ENCODE measurements at regions not wholly inside any gene's neighbourhood (a gene's known extent, or its start where the extent isn't known, plus 50 kb on each side); places are given as distances from the start of the nearest gene placed in this dataset.

DNA sequence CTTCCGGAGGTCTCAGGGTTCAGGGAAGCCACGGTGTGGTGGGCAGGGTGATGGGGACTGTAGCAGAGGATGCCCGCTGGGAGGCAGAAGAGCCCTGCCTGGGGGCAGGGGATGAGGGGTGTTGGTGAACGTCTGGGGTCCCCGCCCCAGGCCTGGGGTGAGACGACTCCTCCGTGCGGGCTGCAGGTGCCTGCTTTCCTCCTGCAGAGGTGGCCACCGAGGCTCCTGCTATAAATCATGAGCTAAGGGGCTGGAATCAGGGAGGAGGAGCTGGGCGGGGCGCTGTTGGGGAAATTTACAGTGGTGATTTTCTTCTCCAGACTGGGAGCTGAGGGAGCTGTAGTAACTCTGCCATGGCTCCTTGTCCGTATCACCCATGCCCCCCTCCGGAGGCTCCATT lies 167.0 kb downstream of the MRM1 start:
- no peaks in the 10 kb centered on the region for H3K36me3 ChIP-seq
- no peaks in the 10 kb centered on the region for H3K4me1 ChIP-seq
- DNase-seq: no peak
- H3K9me3 ChIP-seq: no peaks in the 10 kb centered on the region
- TF ChIP-seq POLR2A (IDR thresholded peaks at IDR 0.05): no peak
- TF ChIP-seq, protein P1, sequence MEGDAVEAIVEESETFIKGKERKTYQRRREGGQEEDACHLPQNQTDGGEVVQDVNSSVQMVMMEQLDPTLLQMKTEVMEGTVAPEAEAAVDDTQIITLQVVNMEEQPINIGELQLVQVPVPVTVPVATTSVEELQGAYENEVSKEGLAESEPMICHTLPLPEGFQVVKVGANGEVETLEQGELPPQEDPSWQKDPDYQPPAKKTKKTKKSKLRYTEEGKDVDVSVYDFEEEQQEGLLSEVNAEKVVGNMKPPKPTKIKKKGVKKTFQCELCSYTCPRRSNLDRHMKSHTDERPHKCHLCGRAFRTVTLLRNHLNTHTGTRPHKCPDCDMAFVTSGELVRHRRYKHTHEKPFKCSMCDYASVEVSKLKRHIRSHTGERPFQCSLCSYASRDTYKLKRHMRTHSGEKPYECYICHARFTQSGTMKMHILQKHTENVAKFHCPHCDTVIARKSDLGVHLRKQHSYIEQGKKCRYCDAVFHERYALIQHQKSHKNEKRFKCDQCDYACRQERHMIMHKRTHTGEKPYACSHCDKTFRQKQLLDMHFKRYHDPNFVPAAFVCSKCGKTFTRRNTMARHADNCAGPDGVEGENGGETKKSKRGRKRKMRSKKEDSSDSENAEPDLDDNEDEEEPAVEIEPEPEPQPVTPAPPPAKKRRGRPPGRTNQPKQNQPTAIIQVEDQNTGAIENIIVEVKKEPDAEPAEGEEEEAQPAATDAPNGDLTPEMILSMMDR (IDR thresholded peaks at IDR 0.05): no peak
- no peaks in the 10 kb centered on the region for H3K27me3 ChIP-seq
- H3K27ac ChIP-seq: no peak overlapping the region
- H3K4me3 ChIP-seq: no peak overlapping the region

DNA sequence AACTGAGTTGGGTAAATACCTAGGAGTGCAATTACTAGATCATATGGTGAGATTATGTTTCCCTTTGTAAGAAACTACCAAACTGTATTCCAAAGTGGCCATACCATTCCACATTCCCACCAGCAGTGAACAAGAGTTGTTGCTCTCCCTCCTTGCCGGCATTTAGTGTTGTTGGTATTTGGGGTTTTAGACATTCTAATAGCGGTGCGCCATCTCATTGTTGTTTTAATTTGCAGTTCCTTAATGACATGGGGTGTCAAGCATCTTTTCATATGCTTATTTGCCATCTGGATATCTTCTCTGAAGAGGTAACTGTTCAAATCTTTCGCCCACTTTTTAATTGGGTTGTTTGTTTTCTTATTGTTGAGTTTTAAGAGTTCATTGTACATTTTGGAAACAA lies 164.2 kb upstream of the LHX1 start:
- no peak for DNase-seq
- Histone ChIP-seq H3K27me3 (no peaks in the 10 kb centered on the region), H3K4me3 (no peak overlapping the region), H3K9me3 (no peaks in the 10 kb centered on the region), H3K36me3 (no peaks in the 10 kb centered on the region), H3K27ac (no peak overlapping the region), H3K4me1 (no peaks in the 10 kb centered on the region)
- no peak for TF ChIP-seq POLR2A (IDR thresholded peaks at IDR 0.05)
- TF ChIP-seq, protein P1 (IDR thresholded peaks at IDR 0.05): no peak

DNA sequence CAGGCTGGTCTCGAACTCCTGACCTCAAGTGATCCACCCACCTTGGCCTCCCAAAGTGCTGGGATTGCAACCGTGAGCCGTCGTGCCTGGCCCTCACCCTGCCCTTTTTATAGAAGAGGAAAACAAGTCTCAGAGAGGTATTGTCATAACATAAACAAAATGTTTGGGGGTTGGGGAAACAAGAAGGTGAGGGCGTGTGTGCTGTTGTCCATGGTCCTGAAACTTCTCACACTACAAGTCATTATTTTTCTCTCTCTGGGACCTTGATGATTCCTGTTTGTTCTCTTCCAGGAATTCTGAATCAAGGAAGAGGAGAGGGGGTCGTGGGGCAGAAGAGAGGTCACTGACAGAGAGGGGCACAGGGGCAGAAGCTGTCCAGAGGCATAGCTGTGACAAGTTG lies 160.2 kb upstream of the LHX1 start:
- DNase-seq: no peak
- Histone ChIP-seq H3K27ac (no peak overlapping the region), H3K4me3 (no peak overlapping the region), H3K27me3 (no peaks in the 10 kb centered on the region), H3K36me3 (no peaks in the 10 kb centered on the region), H3K9me3 (no peaks in the 10 kb centered on the region), H3K4me1 (no peaks in the 10 kb centered on the region)
- TF ChIP-seq, protein P1 (IDR thresholded peaks at IDR 0.05): no peak
- TF ChIP-seq POLR2A (IDR thresholded peaks at IDR 0.05): no peak

DNA sequence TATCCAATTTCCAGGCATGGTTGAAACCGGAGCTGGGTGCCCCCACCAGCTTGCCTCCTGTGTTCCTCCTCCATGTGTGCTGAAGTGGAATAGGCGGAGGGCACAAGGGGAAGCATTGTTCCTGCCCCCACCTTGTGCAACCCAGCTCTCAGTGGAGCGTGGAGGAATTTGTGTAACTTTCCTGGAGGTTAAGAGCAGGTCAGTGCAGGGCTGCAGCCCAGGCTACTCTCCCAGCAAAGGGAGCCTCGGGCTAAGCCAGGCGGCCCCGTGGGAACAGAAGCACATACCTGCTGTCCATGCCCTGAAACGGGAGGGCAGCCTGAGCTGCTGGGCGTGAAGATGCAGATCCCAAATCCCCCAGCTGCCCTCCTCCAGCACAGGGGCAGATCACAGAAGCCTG lies 158.8 kb upstream of the LHX1 start:
- H3K27me3 ChIP-seq: no peaks in the 10 kb centered on the region
- no peak for TF ChIP-seq POLR2A (IDR thresholded peaks at IDR 0.05)
- TF ChIP-seq, protein P1 (IDR thresholded peaks at IDR 0.05): no peak
- no peak for DNase-seq

DNA sequence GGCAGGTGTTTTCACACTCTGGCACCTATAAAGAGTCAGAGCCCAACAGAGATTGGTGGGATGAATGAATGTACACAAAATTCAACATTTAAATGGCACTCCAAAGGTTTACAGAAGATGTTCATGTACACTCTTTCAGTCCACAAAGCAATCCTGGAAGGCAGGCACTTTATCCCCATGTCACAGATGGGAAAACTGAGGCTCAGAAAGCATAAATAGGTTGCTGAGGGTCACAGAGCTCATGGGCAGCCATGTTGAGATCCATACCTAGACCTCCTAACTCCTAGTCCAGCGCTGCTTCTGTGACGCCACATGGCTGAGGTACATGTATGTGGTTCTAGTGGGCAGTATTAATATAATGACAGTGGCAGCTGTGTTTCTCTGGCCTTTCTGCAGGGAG lies 157.7 kb upstream of the LHX1 start:
- Histone ChIP-seq H3K9me3 (no peaks in the 10 kb centered on the region), H3K27me3 (no peaks in the 10 kb centered on the region), H3K4me3 (no peak overlapping the region), H3K36me3 (no peaks in the 10 kb centered on the region), H3K4me1 (no peaks in the 10 kb centered on the region), H3K27ac (no peak overlapping the region)
- DNase-seq: no peak
- TF ChIP-seq, protein P1 (IDR thresholded peaks at IDR 0.05): no peak
- TF ChIP-seq POLR2A (IDR thresholded peaks at IDR 0.05): no peak

More for the DNA sequence above, 158.8 kb upstream of the LHX1 start:
- no peaks in the 10 kb centered on the region for H3K4me1 ChIP-seq
- H3K4me3 ChIP-seq: no peak overlapping the region
- H3K27ac ChIP-seq: no peak overlapping the region
- H3K9me3 ChIP-seq: no peaks in the 10 kb centered on the region
- H3K36me3 ChIP-seq: no peaks in the 10 kb centered on the region

DNA sequence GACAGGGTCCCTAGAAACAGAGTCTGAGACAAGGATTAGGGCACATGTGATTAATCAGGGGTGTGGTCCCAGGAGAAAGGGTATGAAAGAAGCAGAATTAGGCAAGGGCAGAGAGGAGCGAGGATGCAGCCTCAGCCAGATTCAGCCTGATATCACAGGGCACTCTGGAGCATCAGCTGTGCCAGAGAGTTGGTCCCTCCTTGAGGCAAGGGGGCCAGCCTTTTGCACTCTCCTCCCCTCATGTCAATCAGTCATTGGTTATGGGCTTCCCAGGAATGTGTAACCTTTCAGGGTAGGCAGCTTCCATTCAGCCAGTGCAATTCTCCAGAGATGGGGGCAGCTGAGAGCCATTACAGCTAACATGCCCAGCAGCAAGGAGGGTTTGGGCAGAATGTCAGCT lies 152.6 kb upstream of the LHX1 start:
- H3K27ac ChIP-seq: no peak overlapping the region
- H3K9me3 ChIP-seq: no peaks in the 10 kb centered on the region
- H3K4me3 ChIP-seq: no peak overlapping the region
- DNase-seq: no peak
- H3K36me3 ChIP-seq: no peaks in the 10 kb centered on the region
- TF ChIP-seq, protein P1 (IDR thresholded peaks at IDR 0.05): no peak
- no peak for TF ChIP-seq POLR2A (IDR thresholded peaks at IDR 0.05)
- no peaks in the 10 kb centered on the region for H3K4me1 ChIP-seq
- H3K27me3 ChIP-seq: no peaks in the 10 kb centered on the region

All from Peyer's patch (tissue), 4 donors.